ENCODE measurements at regions not wholly inside any gene's neighbourhood (a gene's known extent, or its start where the extent isn't known, plus 50 kb on each side); places are given as distances from the start of the nearest gene placed in this dataset.

GRCh38 chr16:85524365-85524629 is 88.8 kb upstream of the GSE1 start:
- intact Hi-C loops (cut with micrococcal nuclease; ENCODE audit: unreplicated experiment) = loop anchor here (1.0 to 5.0 kb wide), 4 partner anchors 35 to 172 kb away; no protein-coding TSS in a partner anchor
- CTCF ChIA-PET = no interaction called here
- H2AFZ ChIP-seq = no peak overlapping the region

GRCh38 chr16:85524630-85525419 is 88.3 kb upstream of the GSE1 start:
- TF ChIP-seq, protein P1, sequence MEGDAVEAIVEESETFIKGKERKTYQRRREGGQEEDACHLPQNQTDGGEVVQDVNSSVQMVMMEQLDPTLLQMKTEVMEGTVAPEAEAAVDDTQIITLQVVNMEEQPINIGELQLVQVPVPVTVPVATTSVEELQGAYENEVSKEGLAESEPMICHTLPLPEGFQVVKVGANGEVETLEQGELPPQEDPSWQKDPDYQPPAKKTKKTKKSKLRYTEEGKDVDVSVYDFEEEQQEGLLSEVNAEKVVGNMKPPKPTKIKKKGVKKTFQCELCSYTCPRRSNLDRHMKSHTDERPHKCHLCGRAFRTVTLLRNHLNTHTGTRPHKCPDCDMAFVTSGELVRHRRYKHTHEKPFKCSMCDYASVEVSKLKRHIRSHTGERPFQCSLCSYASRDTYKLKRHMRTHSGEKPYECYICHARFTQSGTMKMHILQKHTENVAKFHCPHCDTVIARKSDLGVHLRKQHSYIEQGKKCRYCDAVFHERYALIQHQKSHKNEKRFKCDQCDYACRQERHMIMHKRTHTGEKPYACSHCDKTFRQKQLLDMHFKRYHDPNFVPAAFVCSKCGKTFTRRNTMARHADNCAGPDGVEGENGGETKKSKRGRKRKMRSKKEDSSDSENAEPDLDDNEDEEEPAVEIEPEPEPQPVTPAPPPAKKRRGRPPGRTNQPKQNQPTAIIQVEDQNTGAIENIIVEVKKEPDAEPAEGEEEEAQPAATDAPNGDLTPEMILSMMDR (conservative IDR thresholded peaks at IDR 0.05) = no peak
- no peak for TF ChIP-seq EZH2 (IDR thresholded peaks at IDR 0.05; ENCODE audit: low read depth)
- peak overlapping the region; percentile 77 for H3K4me2 ChIP-seq
- peak overlapping the region; percentile 19; the same call in 1 of the 2 replicates for H3K4me3 ChIP-seq
- peak overlapping the region; percentile 89 for H3K27ac ChIP-seq
- no peak overlapping the region for H2AFZ ChIP-seq
- intact Hi-C loops (cut with micrococcal nuclease; ENCODE audit: unreplicated experiment) = loop anchor here (1.0 to 5.0 kb wide), 4 partner anchors 34 to 173 kb away; no protein-coding TSS in a partner anchor
- H3K9me3 ChIP-seq (ENCODE audit: insufficient read depth, low read depth) = no peaks in the 10 kb centered on the region
- H3K79me2 ChIP-seq (ENCODE audit: low read depth) = peaks cover 8% of the 10 kb centered on the region; the same call in 1 of the 2 replicates
- peaks cover 51% of the 10 kb centered on the region for H3F3A ChIP-seq (ENCODE audit: insufficient read depth, low read depth)
- H3K36me3 ChIP-seq (ENCODE audit: low read depth) = no peaks in the 10 kb centered on the region
- no TSS peak for BruUV-seq (replicated peaks)
- H3K4me1 ChIP-seq (replicated peaks; ENCODE audit: insufficient read depth) = peaks cover 63% of the 10 kb centered on the region
- H3K9me2 ChIP-seq (ENCODE audit: insufficient read depth) = no peaks in the 10 kb centered on the region
- POLR2A ChIA-PET (ENCODE audit: unreplicated experiment) = interaction anchor here (0.6 kb wide), 1 partner anchor 195 kb away, joined by 3 read pairs; no protein-coding TSS in a partner anchor
- H4K20me1 ChIP-seq (ENCODE audit: insufficient read depth) = no peaks in the 10 kb centered on the region
- CTCF ChIA-PET = no interaction called here
- peak; percentile 89 to 92 for DNase-seq
- H3K27me3 ChIP-seq (ENCODE audit: insufficient read depth, low read depth) = no peaks in the 10 kb centered on the region

More at GRCh38 chr16:85524365-85524629, 88.8 kb upstream of the GSE1 start:
- H3K27ac ChIP-seq = peak overlapping the region; percentile 89
- H3K9me3 ChIP-seq (ENCODE audit: insufficient read depth, low read depth) = no peaks in the 10 kb centered on the region
- no peaks in the 10 kb centered on the region for H4K20me1 ChIP-seq (ENCODE audit: insufficient read depth)
- peak overlapping the region; percentile 15; the same call in 1 of the 2 replicates for H3K4me3 ChIP-seq
- H3F3A ChIP-seq (ENCODE audit: insufficient read depth, low read depth) = peaks cover 50% of the 10 kb centered on the region
- POLR2A ChIA-PET (ENCODE audit: unreplicated experiment) = no interaction called here
- BruUV-seq (replicated peaks) = no TSS peak
- no peaks in the 10 kb centered on the region for H3K36me3 ChIP-seq (ENCODE audit: low read depth)
- DNase-seq = no peak
- TF ChIP-seq EZH2 (IDR thresholded peaks at IDR 0.05; ENCODE audit: low read depth) = no peak
- TF ChIP-seq, protein P1 (conservative IDR thresholded peaks at IDR 0.05) = no peak
- no peaks in the 10 kb centered on the region for H3K27me3 ChIP-seq (ENCODE audit: insufficient read depth, low read depth)
- H3K4me2 ChIP-seq = peak overlapping the region; percentile 77
- no peaks in the 10 kb centered on the region for H3K9me2 ChIP-seq (ENCODE audit: insufficient read depth)
- H3K4me1 ChIP-seq (replicated peaks; ENCODE audit: insufficient read depth) = peaks cover 64% of the 10 kb centered on the region
- peaks cover 8% of the 10 kb centered on the region; the same call in 1 of the 2 replicates for H3K79me2 ChIP-seq (ENCODE audit: low read depth)

GRCh38 chr16:85525420-85526184 is 87.5 kb upstream of the GSE1 start:
- H3K9me2 ChIP-seq (ENCODE audit: insufficient read depth) = no peaks in the 10 kb centered on the region
- H2AFZ ChIP-seq = no peak overlapping the region
- H3K4me2 ChIP-seq = peak overlapping the region; percentile 77
- no peaks in the 10 kb centered on the region for H3K9me3 ChIP-seq (ENCODE audit: insufficient read depth, low read depth)
- H3K27me3 ChIP-seq (ENCODE audit: insufficient read depth, low read depth) = no peaks in the 10 kb centered on the region
- no peaks in the 10 kb centered on the region for H4K20me1 ChIP-seq (ENCODE audit: insufficient read depth)
- H3K36me3 ChIP-seq (ENCODE audit: low read depth) = no peaks in the 10 kb centered on the region
- BruUV-seq (replicated peaks) = TSS peak; percentile 36
- no peak for DNase-seq
- peaks cover 8% of the 10 kb centered on the region; the same call in 1 of the 2 replicates for H3K79me2 ChIP-seq (ENCODE audit: low read depth)
- intact Hi-C loops (cut with micrococcal nuclease; ENCODE audit: unreplicated experiment) = loop anchor here (2.0 kb wide), 2 partner anchors 33 to 109 kb away; no protein-coding TSS in a partner anchor
- peak overlapping the region; percentile 89 for H3K27ac ChIP-seq
- POLR2A ChIA-PET (ENCODE audit: unreplicated experiment) = interaction anchor here (0.5 to 0.6 kb wide), 2 partner anchors 105 to 195 kb away, joined by 3 read pairs; no protein-coding TSS in a partner anchor
- no peak for TF ChIP-seq EZH2 (IDR thresholded peaks at IDR 0.05; ENCODE audit: low read depth)
- TF ChIP-seq, protein P1 (conservative IDR thresholded peaks at IDR 0.05) = no peak; the same call in 1 of the 2 replicates
- H3K4me1 ChIP-seq (replicated peaks; ENCODE audit: insufficient read depth) = peaks cover 55% of the 10 kb centered on the region
- H3K4me3 ChIP-seq = peak overlapping the region; percentile 19; the same call in 1 of the 2 replicates
- CTCF ChIA-PET = no interaction called here
- H3F3A ChIP-seq (ENCODE audit: insufficient read depth, low read depth) = peaks cover 48% of the 10 kb centered on the region

All from PC-9 (cell line).